ENCODE measurements at regions not wholly inside any gene's neighbourhood (a gene's known extent, or its start where the extent isn't known, plus 50 kb on each side); places are given as distances from the start of the nearest gene placed in this dataset.
"Not testable (repeated sequence)": the region's sequence is repeated elsewhere in the genome, so short reads cannot be mapped to it uniquely, and the experiment has no call there.

DNA sequence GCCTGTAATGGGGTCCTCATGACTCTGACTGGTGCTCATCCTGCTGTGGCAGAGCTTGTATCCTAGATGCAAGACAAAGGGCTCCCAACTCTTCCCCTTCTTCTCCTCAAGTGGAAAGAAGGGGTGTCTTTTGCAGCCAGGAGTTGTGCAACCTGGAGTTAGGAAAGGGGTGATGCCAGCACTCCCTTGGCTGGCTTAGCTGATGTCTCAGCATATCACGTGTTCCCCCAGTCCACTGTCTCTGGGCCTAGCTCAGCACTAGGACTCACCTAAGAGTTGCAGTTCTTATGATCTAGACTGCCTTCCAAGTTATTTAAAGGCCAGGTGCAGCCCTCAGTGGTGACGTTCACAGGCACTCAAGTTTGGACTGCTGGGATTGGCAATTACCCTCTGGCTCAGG, 146.2 kb upstream of the GORAB start:
- DNase-seq: no peak

DNA sequence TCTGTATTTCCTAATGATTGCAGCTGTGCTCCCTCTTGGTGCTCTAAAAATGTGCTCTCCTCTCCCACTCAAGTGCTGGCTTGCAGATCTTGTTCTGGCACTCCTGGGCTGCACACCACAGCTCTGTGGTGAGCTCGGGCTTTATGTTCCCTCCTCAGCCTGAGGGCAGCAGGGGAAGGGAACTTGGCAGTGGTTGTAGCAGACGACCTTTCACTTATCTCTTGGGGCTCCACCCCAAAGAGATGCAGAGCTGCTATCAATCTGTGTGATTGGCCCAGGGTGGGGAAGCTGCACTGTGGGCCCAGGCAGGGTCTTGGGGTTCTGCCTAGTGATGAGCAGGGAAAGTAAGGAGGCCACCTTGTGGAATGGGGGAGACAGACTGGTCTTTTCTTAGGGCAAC, 143.5 kb upstream of the GORAB start:
- no peak for DNase-seq

DNA sequence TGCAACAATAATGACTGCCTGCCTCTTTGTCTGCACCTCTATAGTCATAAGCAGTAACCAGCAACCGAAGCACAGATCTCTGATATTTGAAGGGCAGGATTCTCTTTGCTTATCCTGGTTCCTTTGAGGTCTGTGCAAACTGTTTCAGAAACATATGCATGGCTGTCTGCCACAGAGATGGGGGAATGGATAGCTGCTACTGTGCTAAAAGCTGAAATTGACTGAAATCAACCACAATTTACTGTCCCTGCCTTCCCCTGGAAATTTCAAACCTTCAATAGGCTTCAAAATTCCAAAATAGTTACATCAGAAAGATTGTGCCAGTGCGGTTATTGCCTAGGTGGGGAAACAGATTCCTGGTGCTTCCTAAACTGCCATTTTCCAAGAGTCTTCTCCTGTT, 136.8 kb upstream of the GORAB start:
- DNase-seq: no peak

DNA sequence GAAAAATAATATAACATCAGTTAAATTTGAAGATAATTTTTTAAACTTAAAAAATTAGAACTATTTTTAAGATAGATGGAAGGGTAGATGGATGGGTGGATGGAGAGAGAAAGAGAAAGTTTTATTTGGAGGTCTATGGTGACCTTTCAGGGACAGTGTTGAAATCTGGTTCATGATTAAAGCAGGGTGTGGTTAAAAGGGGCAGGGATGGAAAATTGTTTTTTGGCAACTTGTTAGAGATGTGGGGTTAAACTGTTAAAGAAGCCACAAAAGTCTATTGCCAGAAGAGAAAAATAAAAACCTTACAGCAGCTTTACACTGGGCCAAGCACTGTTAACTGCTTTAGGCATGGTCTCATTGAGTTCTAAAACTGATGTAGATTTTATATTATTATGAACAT, 134.9 kb upstream of the GORAB start:
- DNase-seq: no peak

DNA sequence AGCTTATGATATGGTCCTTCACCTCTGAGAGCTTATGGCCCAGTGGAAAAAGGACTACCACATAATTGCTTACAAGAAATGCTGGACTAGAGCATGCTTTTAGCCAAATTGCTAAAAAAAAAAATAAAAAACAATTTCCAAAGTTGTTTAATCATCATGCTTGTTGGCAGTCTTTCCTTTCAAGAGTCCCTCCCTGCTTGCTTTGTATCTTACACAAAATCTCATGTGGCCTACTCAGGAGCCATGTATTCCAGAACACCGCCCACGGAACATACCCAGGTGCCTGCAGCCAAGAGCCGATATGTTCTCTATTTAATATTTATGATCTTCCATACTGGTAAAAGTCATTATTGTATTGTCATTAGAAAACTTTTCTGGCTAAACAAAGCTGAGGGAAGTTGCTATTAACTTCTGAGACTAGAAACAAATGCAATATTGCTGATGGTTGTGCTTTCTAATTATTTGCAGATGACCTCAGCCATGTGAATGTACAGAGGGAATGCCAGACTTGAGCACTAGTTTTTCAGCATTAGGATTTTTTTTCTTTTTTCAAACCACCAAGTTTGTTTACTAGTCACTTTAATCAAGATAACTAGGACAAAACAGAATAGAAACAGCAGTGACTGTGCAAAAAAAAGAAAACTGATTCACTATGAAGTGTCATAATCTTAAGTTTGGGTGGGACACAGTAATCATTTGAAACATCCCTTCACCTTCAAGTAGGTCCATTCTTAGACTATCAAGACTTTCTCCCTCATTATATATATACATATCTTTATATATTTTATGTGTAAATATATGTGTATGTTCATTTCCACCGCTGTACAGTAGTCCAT, 129.3 kb upstream of the GORAB start:
- no peak for DNase-seq

DNA sequence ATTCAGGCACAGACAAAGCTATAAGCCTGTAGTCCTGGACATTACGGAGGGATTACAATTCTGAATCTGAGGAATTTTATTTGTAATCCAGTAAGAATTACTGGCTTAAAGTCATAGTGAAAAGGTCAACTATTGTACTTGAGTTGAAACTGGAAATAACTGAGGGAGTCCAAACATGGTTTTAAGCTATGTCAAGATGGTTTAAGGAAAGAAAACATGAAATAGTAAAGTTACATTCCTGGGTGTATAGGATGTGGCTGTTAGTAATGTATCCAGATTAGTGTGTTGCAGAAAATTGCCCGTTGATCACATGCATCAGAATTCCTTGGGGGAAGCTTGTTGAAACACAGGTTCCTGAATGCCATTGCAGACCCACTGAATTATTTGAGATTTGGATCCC, 124.8 kb upstream of the GORAB start:
- DNase-seq: no peak

DNA sequence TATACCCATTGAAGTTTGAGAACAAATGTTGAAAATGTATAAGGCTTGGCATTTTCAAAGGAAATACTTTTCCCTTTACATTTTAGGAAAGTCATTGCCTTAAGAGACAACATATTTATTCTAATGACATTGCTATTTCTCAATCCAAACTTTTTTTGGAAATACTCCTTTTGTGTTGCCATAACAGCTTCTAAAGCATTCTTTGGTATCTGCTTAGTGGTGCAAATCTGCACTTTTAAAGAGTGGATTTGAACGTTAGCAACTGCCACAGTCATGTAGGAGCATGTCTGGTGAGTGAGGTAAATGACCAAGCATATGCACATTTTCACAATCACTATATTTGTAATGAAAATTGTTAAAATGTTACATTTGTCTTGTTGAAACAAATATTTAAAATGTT, 124.4 kb upstream of the GORAB start:
- DNase-seq: no peak

DNA sequence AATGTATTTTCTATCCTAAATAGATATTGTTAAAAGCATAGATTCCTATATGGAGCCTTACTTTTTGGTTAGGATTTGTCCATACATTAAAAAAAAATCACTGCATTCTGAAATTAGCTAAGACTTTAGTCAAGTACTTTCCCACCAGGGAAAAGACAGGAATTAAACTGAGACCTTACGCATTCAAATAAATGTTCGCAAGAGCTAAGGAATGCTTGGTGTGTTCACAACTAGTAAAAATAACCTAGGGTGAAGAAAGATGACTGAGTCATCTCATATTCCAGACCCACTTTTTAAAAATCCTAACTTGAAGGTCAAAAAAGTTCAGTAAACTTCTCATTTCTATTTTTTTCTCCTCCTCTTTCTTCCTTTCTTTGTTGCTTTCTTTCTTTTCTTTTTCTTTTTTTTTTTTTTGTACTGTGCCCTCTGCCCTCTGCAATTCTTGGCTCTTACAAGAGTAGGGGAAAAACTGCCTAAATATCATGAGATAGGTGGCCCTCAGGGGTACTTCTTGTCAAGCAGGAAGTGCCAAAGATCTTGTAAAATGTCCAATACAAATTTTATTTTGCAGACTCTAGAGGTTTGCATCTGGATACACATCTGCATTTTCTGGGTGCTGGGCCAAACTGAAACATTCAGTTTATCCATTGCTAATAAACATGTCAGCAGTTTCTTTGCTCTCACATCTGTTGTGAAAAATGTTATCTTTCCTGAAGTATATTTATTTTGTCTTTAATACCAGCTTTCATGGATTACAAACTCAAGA, 121.4 kb upstream of the GORAB start:
- no peak for DNase-seq

DNA sequence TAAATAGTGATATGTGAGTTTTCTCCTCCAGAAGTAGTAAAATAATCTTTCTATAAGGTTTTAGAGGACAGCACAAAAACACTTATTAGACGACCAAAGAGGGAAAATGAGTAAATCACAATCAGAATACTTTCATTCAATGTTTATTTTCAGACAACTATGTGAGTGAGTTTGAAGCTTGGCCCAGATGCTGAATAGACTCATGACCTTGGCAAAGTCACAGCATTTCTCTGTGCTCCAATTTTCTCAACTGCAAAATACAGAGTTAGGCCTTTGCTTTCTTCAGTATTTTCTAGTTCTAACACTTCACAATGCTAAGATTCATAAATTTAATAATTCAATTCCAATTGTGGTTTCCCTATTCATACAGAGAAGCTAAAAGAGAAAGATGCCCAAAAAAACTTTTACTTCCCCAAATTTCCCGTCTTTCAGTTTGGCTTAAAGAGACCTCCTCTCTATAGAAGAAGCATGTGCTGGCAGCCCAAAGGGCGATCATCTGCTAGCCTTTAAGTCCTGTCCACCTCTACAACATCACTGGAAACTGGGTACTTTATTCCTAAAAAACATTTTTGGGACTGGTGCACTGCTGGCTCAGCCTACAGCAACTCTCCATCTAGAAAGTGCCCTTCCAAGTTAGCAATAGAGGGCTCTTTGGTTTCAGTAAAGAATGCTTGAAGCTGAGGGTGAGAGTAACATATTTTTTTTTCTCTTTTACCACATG, 116.8 kb upstream of the GORAB start:
- DNase-seq: no peak

DNA sequence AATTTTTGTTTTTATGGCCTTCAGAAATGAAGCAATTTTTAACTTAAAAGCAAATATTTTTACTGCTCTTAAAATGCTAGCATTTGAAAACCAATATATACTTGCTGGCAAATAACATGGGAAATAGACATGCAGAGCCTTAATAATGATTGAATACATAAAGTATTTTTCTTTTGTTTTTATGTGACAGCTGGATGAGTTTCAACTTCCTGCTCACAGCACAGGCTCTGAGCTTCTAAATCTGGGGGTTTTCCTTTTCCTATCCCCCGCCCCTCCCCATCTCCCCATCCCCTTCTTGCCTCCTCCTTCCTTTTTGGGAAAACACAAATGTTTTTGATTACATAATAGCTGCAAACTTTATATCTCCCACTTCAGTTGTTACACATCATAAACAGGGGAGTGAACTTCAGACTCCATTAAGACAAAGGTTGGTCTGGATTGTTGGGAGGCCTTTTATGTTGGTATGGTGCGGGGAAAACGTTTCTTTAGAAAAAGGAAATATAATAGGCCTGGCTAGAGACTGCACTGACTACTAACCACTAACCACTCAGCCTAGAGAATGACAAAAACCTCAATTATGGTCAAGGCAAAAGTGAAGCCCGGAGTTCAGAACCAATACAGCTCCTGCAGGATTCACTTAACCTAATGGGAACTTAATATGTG, 116.1 kb upstream of the GORAB start:
- DNase-seq: no peak

DNA sequence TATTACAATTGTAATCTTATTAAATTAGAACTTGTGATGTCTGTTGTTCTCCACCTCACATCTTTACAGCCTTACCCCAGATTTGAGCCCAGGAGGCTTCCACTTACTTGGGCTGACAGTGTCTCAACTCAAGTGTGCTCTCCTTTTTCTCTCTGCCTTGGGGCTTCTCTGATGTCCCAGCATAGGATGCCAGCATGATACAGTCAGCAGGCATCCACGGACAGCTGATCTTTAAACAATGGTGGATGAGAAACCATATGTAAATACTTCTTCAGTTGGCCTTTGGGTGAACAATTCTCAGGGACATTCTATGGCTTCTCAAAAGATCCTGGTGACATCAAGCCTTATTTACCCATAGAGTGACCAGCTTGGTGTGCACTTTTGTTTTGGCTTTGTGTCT, 107.6 kb upstream of the GORAB start:
- DNase-seq: no peak

DNA sequence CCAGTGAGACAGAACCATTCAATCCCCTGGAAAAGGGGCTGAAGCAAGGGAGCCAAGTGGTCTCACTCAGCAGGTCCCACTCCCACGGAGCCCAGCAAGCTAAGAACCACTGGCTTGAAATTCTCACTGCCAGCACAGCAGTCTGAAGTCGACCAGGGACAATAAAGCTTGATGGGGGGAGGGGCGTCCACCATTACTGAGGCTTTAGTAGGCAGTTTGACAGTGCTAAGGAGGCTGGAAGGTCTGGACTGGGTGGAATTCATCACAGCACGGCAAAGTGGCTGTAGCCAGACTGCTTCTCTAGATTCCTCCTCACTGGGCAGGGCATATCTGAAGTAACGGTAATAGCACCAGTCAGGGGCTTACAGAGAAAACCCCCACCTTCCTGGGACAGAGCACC, 105.4 kb upstream of the GORAB start:
- no peak for DNase-seq

DNA sequence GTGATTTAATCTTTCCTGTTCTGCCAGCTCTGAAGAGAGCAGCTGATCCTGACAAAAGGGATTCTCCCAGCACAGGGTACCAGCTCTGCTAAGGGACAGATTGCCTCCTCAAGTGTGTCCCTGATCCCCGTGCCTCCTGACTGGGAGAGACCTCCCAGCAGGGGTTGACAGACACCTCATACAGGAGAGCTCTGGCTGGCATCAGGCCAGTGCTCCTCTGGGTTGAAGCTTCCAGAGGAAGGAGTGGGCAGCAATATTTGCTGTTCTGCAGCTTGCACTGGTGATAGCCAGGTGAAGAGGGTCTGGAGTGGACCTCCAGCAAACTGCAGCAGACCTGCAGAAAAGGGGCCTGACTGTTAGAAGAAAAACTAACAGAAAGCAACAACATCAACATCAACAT, 105.0 kb upstream of the GORAB start:
- DNase-seq: not testable (repeated sequence)

DNA sequence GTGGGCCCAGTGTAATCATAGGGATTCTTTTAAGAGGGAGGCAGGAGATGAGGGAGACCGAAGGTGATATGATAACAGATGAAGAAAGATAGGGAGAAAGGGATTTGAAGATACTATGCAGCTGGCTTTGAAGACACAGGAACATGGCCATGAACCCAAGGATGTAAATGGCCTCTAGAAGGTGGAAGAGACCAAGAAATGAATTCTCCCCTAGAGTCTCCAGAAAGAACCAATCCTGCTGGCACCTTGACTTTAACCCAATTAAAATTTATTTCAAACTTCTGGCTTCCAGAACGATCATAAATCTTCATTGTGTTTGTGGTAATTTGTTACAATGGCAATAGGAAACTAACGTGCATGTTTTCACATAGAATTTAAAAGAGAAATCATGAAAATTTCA, 95.0 kb upstream of the GORAB start:
- DNase-seq: no peak

DNA sequence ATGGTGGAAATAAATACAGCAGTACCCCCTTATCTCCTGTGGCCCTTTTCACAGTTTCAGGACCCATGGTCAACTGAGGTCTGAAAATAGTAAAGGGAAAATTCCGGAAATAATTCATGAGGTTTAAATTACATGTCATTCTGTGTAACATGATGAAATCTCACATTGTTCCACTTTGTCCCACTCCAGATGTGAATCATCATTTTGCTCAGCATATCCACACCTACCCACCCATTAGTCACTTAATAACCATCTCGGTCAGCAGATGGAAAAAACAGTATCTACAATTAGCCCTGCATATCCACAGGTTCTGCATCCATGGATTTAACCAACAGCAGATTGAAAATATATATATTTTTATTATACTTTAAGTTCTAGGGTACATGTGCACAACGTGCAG, 86.9 kb upstream of the GORAB start:
- no peak for DNase-seq

DNA sequence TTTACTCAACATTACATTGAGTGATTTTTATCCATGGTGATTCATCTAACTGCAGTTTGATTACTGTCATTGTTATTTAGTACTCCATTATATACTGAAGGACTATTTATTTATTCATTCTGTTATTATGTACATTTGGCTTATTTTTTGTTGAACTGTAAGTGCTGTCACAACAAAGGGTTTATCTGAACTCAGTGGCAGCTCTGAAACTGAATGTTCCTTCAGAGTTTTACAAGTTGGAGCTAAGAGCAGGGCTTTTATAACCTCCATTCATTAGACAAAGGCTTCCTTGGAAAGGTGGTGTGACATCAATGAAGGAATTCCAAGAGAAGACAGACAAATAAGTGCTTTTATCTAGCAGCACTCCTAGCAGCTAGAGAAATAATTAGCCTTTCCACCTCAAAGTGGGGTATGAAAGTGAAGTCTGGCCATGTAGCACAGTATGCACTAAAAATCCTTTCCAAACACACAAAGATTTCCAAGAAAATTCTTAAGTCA, 83.3 kb upstream of the GORAB start:
- DNase-seq: no peak

DNA sequence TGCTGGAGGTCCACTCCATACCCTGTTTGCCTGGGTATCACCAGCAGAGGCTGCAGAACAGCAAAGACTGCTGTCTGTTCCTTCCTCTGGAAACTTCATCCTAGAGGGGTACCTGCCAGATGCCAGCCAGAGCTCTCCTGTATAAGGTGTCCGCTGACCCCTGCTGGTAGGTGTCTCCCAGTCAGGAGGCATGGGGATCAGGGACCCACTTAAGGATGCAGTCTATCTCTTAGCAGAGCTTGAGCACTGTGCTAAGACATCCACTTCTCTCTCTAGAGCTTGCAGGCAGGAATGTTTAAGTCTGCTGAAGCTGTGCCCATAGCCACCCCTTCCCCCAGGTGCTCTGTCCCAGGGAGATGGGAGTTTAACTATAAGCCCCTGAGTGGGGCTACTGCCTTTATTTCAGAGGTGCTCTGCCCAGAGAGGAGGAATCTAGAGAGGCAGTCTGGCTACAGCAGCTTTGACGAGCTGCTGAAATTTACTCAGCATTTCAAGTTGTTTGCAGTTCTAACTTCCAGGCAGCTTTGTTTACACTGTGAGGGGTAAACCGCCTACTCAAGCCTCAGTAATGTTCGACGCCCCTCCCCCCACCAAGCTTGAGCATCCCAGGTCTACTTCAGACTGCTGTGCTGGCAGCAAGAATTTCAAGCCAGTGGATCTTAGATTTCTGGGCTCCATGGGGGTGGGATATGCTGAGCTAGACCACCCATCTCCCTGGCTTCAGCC, 74.5 kb upstream of the GORAB start:
- peak; percentile 8 for DNase-seq

DNA sequence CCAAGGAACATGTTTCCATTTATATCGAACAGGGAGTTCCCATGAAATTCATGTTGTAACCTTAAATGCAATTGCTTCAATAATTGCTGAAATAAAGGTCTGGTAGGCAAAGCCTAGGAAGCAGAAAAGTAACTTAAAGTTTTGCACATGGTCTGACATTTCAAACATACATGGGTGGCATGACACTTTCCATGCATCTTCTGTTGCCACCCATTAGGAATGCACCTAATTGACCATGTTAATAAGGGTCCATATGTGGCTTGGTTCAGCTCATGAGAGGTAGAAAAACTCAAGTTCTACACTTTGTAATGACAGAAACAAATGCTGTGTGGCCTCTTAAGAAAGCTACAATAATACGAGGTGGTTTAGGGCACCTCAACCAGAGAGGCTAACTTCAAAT, 72.0 kb upstream of the GORAB start:
- no peak for DNase-seq

DNA sequence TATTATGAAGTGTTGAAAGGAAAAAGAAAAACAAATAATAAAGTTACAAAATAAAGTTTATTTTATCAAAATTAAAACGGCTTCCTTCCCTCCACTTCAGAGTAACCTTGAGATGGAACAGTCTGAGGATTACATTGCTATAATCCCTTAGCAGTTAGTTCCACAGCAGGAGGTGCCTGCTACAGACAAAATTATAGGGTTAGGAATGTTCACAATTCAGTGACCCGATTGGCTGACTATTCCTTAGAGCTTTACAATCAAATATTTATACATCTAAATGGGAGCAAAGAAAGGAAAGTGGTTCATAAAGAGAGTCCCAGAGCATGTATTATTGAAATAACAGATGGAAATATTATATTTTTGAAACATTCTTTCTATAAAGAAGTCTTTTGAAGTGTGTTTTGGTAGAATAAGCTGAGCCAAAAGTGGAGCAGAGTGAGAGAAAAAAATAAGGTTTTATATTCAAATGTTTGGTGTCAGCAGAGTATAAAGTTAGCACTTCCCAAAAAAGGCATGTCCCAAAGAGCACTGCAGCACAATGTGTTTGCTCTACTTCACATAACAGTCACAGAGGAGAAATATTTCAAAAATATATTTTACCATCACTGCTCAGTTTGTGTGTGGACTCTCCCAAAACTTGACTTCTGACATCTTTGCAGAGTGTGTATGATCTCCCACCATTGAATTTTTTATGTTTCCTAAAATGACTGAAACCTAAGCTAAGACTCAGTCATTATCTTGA, 71.4 kb upstream of the GORAB start:
- no peak for DNase-seq

DNA sequence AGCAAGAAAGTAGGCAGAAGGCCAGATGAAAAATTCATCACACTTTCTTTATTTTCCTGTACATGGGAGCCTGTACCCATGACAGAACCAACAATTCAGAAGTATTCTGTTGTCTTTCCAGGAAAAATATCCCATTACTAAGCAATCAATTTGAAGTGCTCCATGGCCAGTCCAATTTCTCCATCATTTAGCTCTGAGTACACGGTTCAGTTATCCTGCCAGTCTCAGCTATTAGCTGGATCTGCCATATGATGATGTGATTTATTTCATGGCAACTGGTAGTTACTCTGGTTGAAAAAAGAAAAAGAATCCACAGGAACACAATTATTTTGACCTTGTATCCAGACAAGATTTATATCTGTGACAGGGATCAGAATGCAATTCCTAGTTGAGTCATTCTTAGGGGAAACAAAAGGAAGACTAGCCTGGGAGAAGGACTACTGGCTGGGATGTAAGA, 70.6 kb upstream of the GORAB start:
- no peak for DNase-seq

DNA sequence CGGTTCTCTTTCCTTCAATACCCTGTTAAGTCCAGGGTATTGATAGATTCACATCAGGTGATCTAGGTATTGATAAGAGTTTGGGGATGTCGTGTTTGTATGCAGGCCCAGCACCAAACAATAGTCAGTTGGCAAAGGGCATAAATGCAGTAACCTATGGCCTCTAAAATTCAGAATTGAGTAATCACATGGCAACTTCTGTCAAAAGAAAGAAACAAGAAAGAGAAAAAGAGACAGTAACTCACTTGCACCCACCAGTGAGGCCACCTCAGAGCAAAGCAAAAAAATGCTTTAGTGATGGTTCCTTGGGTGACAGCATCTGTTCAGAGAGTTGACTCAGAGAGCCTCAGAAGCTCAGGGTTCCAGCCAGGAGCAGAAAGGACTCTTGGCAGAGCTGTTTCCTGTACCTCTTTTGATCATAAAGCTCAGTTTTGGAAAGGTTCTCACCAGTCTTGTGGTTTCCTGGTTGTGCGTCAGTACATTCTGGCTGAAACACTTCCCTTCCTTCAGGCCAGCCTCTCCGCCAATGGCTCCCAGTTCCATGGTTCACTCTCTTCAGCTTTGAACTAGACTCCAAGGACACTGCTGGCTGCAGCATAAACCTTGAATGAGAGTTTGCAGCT, 70.1 kb upstream of the GORAB start:
- DNase-seq: no peak

Data from hematopoietic multipotent progenitor cell treated with erythropoietin and hydrocortisone succinate and interleukin-3 and kit ligand, for 8 days (in vitro differentiated cells).